GM10266 (cell line): ENCODE measurements at regions not wholly inside any gene's neighbourhood (a gene's known extent, or its start where the extent isn't known, plus 50 kb on each side); places are given as distances from the start of the nearest gene placed in this dataset.

Source experiments
- DNase-seq: peaks from one replicate; pipeline ENCODE4 v3.0.0; 2012; ENCODE audit errors: extremely low spot score
- TF ChIP-seq, protein P1 (sequence below): IDR thresholded peaks from 2 replicates; pipeline ENCODE4 v1.5.1; 2012; ENCODE audit warnings: mild to moderate bottlenecking, low read depth; ENCODE audit not compliant: control insufficient read depth, insufficient read depth; ENCODE audit errors: missing control alignments

GRCh38 chr9:80061096-80061495, 489.3 kb downstream of the TLE4 start:
- TF ChIP-seq, protein P1, sequence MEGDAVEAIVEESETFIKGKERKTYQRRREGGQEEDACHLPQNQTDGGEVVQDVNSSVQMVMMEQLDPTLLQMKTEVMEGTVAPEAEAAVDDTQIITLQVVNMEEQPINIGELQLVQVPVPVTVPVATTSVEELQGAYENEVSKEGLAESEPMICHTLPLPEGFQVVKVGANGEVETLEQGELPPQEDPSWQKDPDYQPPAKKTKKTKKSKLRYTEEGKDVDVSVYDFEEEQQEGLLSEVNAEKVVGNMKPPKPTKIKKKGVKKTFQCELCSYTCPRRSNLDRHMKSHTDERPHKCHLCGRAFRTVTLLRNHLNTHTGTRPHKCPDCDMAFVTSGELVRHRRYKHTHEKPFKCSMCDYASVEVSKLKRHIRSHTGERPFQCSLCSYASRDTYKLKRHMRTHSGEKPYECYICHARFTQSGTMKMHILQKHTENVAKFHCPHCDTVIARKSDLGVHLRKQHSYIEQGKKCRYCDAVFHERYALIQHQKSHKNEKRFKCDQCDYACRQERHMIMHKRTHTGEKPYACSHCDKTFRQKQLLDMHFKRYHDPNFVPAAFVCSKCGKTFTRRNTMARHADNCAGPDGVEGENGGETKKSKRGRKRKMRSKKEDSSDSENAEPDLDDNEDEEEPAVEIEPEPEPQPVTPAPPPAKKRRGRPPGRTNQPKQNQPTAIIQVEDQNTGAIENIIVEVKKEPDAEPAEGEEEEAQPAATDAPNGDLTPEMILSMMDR = no peak
- DNase-seq = no peak

GRCh38 chr9:80059979-80060378, 488.2 kb downstream of the TLE4 start:
- DNase-seq = no peak
- TF ChIP-seq, protein P1 = no peak

DNA sequence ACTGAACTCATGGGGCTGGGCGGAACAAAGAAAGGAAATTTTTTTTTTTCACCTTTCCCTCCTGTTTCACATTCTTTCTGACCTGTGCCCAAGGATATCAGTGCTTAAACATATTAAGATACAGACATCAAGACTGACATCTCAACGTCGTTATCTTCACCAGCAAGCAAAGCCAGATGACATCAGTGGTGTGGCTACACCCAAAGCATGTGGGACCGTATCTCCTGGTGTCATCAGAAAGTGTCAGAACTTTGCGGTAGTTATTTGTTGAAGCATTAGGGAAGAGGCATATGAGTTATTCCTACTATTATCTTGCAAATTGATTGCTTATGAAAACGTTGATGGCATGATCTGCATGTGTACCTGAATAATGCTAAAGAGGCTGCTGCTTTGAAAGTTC, 487.4 kb downstream of the TLE4 start:
- DNase-seq = no peak
- TF ChIP-seq, protein P1 = no peak

DNA sequence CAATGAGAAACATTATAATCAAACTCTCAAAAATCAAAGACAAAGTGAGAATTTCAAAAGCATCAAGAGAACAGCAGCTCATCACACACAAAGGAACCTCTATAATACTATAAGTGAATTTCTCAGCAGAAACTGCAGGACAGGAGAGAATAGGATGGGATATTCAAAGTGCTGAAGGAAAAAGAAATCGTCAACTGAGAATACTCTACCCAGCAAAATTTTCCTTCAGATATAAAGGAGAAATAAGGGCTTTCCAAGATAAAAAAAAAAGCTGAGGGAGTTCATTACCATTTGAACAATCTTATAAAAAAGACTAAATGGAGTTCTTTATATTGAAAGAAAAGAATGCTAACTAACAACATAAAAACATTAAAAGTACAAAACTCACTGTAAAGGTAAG, 481.1 kb downstream of the TLE4 start:
- TF ChIP-seq, protein P1 = no peak
- no peak for DNase-seq

GRCh38 chr9:80049096-80049782, 477.5 kb downstream of the TLE4 start:
- DNase-seq = no peak
- TF ChIP-seq, protein P1 = no peak

DNA sequence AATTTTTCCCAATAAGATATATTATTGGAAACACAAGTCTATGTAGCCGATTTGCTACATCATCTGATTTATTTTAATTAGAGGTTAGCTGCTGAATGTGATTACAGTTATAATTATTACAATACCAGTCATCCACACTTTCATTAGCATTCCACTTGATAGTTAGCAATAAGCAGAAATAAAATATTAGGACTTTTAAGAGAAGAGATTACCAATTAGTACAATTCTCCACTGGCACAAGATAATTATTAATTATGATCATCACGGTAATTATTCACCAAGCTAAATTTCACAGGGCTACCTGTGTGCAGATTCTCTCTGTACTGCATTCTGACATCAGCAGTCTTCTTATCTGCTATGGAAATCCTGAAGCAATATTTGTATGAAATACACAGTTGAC, 474.7 kb downstream of the TLE4 start:
- TF ChIP-seq, protein P1 = no peak
- no peak for DNase-seq

DNA sequence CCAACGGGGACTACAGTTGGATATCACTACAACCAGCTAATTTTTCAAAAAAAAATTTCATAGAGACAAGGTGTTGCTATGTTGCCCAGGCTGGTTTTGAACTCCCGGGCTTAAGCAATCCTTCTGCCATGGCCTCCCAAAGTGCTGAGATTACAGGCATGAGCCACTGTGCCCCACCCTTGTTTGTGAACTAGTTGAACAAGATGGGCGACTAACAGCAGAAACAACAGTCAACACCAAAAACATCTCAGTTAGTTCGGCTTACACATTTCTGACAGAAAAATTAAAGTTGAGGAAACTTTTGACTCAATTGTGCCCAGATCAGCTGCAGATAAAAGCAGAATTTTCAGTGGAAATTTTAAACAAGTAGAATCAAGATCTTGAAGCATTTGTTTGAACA, 470.1 kb downstream of the TLE4 start:
- no peak for DNase-seq
- TF ChIP-seq, protein P1 = no peak
